ENCODE measurements at regions not wholly inside any gene's neighbourhood (a gene's known extent, or its start where the extent isn't known, plus 50 kb on each side); places are given as distances from the start of the nearest gene placed in this dataset.
"Not testable (repeated sequence)": the region's sequence is repeated elsewhere in the genome, so short reads cannot be mapped to it uniquely, and the experiment has no call there.

DNA sequence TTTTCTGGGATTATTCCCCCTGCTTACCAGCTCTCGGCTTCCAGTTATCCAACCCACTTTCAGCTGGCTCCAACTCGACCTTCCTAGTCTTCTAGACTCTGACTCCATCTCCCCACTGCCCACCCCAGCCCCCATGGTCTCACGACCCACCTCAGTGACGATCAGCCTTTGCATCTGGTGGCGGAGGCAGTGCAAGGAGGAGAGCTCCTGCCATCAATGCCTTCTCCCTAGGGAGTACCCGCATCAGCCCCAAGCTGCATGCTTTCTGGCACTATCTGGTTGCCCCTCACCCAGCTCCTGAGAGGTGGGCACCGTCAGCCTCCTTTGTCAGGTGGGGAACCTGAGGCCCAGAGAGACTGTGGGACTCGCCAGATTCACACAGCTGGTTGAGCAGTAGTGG, 72.6 kb upstream of the RPL38 start:
- ATAC-seq (no peak), DNase-seq (ENCODE audit: low spot score in 2 of 2) (no peak)
- Mint-ChIP-seq H3K9me3 (no peaks in the 10 kb centered on the region), H3K4me3 (no peak overlapping the region), H3K36me3 (no peaks in the 10 kb centered on the region), H3K4me1 (no peaks in the 10 kb centered on the region), H3K27ac (no peak overlapping the region)

DNA sequence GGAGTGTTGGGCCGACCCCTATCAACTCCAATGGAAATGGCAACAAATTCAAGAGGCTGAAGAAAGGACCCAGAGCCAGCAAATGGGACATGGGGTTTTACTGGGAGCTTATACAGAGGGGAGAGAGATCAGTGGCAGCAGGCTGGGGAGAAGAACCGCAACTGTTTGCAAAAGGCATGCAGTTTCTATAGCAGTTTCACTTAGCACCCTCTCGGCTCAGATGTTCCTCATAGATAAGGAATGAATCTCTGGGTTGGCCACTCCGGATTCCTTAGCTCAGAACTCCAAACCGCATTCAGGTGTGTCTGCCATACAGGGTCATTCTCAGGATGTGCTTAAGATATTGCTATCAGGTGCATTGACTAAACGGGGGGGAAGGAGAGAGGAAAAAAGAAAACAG, 71.1 kb upstream of the RPL38 start:
- no peak for DNase-seq (ENCODE audit: low spot score in 2 of 2)
- ATAC-seq = no peak
- no peaks in the 10 kb centered on the region for H3K4me1 Mint-ChIP-seq
- H3K4me3 Mint-ChIP-seq = no peak overlapping the region
- no peaks in the 10 kb centered on the region for H3K9me3 Mint-ChIP-seq
- no peak overlapping the region for H3K27ac Mint-ChIP-seq
- no peaks in the 10 kb centered on the region for H3K36me3 Mint-ChIP-seq

DNA sequence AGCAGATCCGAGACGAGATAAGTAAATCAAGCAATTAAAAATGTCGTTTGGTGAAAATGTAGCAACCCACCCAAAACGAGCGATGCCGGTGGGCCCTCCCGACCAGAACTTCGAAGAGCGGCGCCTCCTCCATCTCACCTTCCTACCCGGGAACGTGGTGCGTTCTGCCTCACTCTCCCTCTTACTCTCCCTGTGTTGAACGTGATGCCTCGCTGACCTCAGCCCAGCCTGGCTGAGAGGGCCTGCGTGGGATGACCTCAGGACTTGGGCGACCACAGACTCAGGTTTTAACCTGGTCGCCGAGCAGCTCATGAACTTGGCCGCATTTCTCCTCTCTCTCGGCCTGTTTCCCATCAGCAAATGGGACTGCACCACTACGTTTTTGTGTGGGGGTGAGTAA, 69.7 kb upstream of the RPL38 start:
- Mint-ChIP-seq H3K36me3 (no peaks in the 10 kb centered on the region), H3K4me3 (no peak overlapping the region), H3K9me3 (no peaks in the 10 kb centered on the region), H3K4me1 (no peaks in the 10 kb centered on the region), H3K27ac (no peak overlapping the region)
- ATAC-seq = no peak
- DNase-seq (ENCODE audit: low spot score in 2 of 2) = no peak

DNA sequence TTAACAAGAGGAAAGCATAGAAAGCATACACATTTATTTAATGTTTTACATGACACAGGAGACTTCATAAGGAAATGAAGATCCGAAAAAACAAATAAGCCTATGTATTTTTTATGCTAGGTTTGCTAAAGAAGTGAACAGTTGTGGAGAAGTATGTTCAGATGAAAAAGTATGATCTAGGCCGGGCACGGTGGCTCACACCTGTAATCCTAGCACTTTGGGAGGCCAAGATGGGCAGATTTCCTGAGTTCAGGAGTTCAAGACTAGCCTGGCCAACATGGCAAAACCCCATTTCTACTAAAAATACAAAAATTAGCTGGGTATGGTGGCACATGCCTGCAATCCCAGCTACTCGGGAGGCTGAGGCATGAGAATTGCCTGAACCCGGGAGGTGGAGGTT, 69.2 kb upstream of the RPL38 start:
- not testable (repeated sequence) for H3K9me3 Mint-ChIP-seq; H3K27ac Mint-ChIP-seq; H3K4me1 Mint-ChIP-seq; ATAC-seq; H3K4me3 Mint-ChIP-seq; DNase-seq (ENCODE audit: low spot score in 2 of 2); H3K36me3 Mint-ChIP-seq

DNA sequence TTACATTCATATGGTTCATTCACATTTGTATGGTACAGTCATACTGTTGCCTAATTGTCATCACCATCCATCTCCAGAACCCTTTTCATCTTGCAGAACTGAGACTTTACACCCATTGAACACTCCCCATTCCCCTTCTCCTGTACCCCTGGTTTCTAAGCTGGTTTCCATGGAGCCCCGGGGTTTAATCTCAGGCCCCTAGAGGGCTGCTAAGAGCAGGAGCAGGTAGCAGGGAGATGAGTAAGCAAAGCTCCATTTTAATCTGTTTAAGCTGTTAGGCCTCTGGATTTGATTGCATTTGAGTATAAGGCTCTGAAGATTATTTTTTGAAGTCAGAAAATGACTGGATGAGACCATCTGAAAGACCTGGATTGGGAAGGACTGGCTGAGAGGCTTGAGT, 68.5 kb upstream of the RPL38 start:
- no peaks in the 10 kb centered on the region for H3K9me3 Mint-ChIP-seq
- H3K4me3 Mint-ChIP-seq = no peak overlapping the region
- ATAC-seq (no peak), DNase-seq (ENCODE audit: low spot score in 2 of 2) (no peak)
- H3K4me1 Mint-ChIP-seq = no peaks in the 10 kb centered on the region
- no peak overlapping the region for H3K27ac Mint-ChIP-seq
- H3K36me3 Mint-ChIP-seq = no peaks in the 10 kb centered on the region

DNA sequence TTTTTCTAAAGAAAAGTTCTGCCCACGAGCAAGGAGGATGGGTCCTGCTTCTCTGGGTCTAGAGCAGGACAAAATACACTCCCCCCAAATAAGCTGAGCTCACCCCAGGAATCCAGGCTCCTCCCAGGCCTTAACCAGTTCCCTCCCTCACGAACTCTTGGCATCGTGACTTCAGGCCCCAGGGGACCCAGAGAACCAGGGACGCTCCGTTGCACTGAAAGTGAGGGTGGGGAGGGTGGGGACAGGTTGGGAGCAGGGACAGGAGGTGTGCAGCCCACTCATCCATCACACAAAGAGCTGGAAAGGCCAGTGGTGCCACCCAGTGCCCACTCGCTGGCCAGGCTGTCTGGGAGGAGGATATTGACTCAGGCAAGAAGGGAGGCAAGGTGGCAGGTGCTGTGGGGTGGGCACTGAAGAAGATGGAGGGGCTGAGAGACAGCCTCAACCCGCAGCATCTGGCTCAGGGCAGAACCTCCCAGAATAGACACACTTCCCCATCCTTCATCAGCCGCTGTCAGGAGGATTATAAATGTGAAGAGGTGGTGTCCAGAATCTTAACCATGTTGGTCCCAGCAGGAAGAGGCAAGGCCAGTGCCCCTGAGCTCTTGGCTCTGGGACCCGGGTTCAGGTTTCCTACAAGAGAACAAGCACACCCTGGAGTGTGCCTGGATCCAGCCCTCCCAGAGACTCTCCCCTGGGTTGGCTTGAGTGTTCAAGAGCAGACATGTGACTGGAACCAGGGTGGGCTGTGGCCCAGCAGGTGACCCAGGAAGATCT, 67.9 kb upstream of the RPL38 start:
- Mint-ChIP-seq H3K4me3 (no peak overlapping the region), H3K9me3 (peaks cover 2% of the 10 kb centered on the region), H3K36me3 (no peaks in the 10 kb centered on the region), H3K27ac (no peak overlapping the region), H3K4me1 (no peaks in the 10 kb centered on the region)
- ATAC-seq (no peak), DNase-seq (ENCODE audit: low spot score in 2 of 2) (no peak)

DNA sequence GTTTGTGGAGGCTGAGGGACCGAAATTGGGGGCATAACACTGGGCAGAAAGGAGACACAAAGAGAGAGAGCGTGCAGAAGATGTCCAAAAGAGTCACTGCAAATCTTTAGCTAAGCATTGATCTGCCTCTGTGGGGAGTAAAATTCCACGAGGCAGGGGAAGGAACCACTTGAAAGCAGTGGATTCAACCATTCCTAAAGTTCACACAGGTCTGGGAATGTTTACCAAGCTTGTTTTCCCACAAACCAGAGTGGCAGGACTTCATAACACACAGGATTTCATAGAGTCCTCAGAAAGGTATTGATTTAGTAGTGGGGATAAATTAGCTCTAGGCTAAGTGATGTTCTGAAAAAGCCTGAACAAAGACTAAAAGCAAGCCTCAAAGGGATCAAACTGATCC, 66.1 kb upstream of the RPL38 start:
- DNase-seq (ENCODE audit: low spot score in 2 of 2) (no peak), ATAC-seq (no peak)
- H3K27ac Mint-ChIP-seq = no peak overlapping the region
- no peaks in the 10 kb centered on the region for H3K36me3 Mint-ChIP-seq
- H3K4me3 Mint-ChIP-seq = no peak overlapping the region
- H3K4me1 Mint-ChIP-seq = no peaks in the 10 kb centered on the region
- H3K9me3 Mint-ChIP-seq = peaks cover 8% of the 10 kb centered on the region

DNA sequence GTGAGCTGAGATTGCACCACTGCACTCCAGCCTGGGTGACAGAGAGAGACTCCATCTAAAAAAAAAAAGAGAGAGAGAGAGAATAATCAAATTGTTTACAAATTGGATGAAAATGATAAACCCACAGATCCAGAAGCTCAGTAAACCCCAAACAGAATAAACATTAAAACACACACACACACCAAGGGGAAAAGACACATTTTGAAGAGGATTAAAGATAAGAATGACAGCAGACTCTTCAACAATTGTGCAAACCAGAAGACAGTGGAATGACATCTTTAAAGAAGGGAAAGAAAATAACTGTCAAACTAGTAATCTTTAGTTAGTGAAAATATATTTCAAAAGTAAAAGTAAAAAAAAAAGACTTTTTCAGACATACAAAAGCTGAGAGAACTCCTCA, 64.4 kb upstream of the RPL38 start:
- ATAC-seq (no peak), DNase-seq (ENCODE audit: low spot score in 2 of 2) (no peak)
- H3K36me3 Mint-ChIP-seq = no peaks in the 10 kb centered on the region
- H3K4me3 Mint-ChIP-seq = no peak overlapping the region
- H3K27ac Mint-ChIP-seq = no peak overlapping the region
- no peaks in the 10 kb centered on the region for H3K4me1 Mint-ChIP-seq
- H3K9me3 Mint-ChIP-seq = peaks cover 18% of the 10 kb centered on the region

DNA sequence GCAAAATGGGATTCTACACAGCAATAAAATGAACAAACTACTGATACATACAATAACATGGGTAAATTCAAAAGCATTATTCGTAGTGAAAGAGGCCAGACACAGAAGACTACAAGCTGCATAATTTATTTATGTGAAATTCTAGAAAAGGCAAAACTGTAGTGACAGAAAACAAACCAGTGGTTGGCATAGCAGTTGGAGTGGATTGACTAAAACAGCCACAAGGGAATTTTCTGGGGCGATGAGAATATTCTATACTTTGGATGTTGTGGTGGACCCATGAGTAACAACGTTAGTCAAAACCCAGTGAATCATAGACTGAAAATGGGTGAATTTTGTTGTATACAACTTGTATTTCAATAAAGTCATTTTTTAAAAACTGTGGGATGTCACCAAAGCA, 63.2 kb upstream of the RPL38 start:
- no peak overlapping the region for H3K27ac Mint-ChIP-seq
- DNase-seq (ENCODE audit: low spot score in 2 of 2) (no peak), ATAC-seq (peak; percentile 71)
- H3K4me3 Mint-ChIP-seq = no peak overlapping the region
- H3K4me1 Mint-ChIP-seq = no peaks in the 10 kb centered on the region
- peaks cover 21% of the 10 kb centered on the region for H3K9me3 Mint-ChIP-seq
- H3K36me3 Mint-ChIP-seq = no peaks in the 10 kb centered on the region

DNA sequence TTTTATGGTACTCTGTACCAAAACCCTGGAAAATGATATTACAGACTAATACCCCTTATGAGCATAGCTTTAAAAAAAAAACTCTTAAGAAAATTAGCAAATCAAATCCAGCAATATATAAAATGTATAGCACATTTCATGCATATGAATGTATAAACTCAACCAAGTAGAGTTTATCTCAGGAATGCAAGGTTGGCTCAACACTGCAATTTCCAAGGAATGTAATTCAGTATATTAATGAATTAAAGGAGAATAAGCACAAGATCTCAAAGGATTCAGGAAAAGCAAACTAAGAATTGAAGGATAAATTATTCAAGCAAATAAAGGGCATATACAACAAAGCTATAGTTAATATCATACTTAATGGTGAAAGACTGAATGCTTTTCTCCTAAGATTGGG, 61.9 kb upstream of the RPL38 start:
- no peaks in the 10 kb centered on the region for H3K4me1 Mint-ChIP-seq
- H3K36me3 Mint-ChIP-seq = no peaks in the 10 kb centered on the region
- peaks cover 21% of the 10 kb centered on the region for H3K9me3 Mint-ChIP-seq
- no peak overlapping the region for H3K27ac Mint-ChIP-seq
- no peak for DNase-seq (ENCODE audit: low spot score in 2 of 2)
- H3K4me3 Mint-ChIP-seq = no peak overlapping the region
- ATAC-seq = no peak

DNA sequence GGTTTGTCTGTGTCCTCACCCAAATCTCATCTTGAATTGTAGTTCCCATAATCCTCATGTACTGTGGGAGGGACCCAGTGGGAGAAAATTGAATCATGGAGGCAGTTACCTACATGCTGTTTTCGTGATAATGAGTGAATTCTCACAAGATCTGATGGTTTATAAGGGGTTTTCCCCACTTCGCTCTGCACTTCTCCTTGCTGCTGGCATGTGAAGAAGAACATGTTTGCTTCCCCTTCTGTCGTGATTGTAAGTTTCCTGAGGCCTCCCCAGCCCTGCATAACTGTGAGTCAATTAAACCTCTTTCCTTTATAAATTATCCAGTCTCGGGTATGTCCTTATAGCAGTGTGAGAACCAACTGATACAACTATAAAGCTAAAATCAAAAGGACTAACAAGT, 60.2 kb upstream of the RPL38 start:
- H3K9me3 Mint-ChIP-seq = peaks cover 21% of the 10 kb centered on the region
- not testable (repeated sequence) for H3K27ac Mint-ChIP-seq; H3K4me3 Mint-ChIP-seq; DNase-seq (ENCODE audit: low spot score in 2 of 2); ATAC-seq; H3K36me3 Mint-ChIP-seq; H3K4me1 Mint-ChIP-seq

DNA sequence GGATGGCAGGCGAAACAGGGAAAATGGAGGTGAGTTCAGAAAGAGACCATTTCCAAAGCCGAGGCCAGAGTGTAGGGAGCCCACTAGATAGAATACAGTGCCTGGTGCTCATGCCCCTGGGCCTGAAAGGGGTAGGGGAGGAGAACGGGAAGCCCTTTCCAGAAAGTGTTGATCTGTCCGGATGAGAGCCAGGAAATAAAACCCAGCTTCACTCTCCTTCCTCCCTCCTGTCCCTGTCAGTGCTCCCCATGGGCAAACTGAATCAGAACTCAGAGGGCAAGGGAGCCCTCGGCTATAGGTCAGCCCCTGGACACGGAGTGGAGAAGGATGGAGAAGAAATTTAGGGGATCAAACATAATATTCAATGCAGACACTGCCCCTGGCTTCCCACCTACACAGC, 57.7 kb upstream of the RPL38 start:
- Mint-ChIP-seq H3K27ac (no peak overlapping the region), H3K4me1 (no peaks in the 10 kb centered on the region), H3K36me3 (no peaks in the 10 kb centered on the region), H3K9me3 (peaks cover 18% of the 10 kb centered on the region), H3K4me3 (no peak overlapping the region)
- no peak for ATAC-seq
- no peak for DNase-seq (ENCODE audit: low spot score in 2 of 2)

DNA sequence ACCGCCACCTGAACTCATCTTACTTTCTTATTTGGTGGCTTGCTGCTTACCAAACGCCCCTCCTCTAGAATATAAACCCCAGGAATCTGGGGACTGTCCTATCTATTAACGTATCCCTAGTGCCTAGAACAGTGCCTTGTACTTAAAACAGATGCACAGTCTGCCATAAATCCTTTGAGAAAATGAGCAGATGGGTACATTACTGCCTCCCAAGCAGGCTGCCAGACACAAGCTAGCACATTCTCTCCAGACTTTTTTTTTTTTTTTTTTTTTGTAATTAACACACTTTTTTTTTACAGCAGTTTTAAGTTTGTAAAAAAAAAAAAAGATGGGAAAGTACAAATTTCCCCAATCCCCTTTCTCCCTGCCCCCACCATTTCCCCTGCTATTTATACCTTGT, 57.3 kb upstream of the RPL38 start:
- peaks cover 17% of the 10 kb centered on the region for H3K9me3 Mint-ChIP-seq
- DNase-seq (ENCODE audit: low spot score in 2 of 2) (no peak), ATAC-seq (no peak)
- H3K4me3 Mint-ChIP-seq = no peak overlapping the region
- H3K27ac Mint-ChIP-seq = no peak overlapping the region
- no peaks in the 10 kb centered on the region for H3K4me1 Mint-ChIP-seq
- no peaks in the 10 kb centered on the region for H3K36me3 Mint-ChIP-seq

DNA sequence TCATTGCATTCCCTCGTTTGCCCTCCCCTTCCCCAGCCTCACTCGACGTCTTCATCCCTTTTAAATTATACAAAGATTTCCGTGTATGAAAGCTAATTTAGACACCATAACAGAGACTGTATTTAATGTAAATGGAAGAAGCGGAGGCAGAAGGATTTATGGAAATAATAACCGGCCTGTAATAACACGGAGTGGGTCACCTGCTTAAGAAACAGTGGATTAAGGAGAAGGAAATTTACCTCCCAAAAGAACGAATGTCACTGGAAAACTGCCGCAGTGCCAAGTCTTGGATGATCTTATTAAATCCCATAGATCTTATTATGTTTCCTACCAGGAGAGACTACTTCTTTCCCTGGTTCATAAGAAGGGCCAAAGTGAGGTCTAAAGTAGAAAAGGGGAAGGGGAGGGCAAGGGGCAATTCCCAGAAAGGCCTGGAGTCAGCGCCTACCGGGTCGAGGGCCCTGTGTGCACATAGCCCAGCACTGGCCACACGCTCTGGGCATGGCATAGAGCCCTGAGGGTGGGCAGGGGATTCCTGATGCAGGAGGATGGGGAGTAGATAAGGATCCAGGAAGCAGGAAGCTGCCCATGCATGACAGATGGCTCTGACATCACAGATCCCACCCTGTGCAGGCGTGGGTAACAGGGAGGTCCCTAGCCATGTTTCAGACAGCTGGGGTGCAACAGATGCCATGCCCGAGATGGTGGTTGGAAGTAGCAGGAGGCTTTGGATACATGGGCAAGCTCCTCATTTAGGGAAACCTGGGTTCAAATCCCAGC, 56.2 kb upstream of the RPL38 start:
- peaks cover 15% of the 10 kb centered on the region for H3K9me3 Mint-ChIP-seq
- H3K4me3 Mint-ChIP-seq = no peak overlapping the region
- DNase-seq (ENCODE audit: low spot score in 2 of 2) (no peak), ATAC-seq (no peak)
- H3K27ac Mint-ChIP-seq = no peak overlapping the region
- no peaks in the 10 kb centered on the region for H3K36me3 Mint-ChIP-seq
- H3K4me1 Mint-ChIP-seq = no peaks in the 10 kb centered on the region

DNA sequence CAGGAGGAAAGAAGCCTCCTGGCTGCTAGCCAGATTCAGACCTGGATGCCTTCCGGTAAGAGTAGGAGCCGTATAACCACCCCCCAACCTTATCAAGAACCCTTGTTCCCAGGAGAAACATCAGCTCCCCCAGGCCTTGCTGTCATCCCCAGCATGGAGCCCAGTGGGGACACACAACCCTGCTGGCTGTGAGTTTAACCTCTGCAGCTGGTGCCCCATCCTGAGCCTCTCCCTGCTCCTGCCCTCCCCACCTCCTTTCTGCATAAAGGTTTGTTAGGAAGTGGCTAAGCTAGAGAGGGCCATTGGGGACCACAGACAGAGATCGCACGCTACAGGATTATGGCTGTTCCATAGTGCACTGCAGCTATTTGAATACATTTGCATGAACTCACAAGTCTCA, 55.5 kb upstream of the RPL38 start:
- no peak overlapping the region for H3K4me3 Mint-ChIP-seq
- H3K27ac Mint-ChIP-seq = no peak overlapping the region
- no peak for DNase-seq (ENCODE audit: low spot score in 2 of 2)
- ATAC-seq = no peak
- no peaks in the 10 kb centered on the region for H3K4me1 Mint-ChIP-seq
- H3K9me3 Mint-ChIP-seq = peaks cover 9% of the 10 kb centered on the region
- H3K36me3 Mint-ChIP-seq = no peaks in the 10 kb centered on the region

DNA sequence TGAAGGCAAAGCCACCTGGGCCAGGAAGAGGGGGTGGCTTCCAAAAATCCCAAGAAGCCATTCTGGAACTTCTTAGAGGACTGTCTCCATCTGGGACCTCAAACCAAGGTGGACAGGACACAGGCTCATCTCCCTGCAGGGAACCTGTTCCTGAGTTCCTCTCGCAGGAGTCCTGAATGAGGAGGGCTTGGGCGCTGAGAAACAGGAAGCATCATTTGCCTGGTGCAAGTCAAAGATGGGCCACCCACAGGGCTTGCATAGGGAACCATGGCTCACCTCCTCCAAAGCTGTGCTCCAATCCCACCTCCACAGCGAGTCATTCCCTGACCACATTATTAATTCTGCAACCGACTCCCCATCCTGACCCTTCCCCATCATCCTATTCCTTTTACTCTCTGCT, 55.0 kb upstream of the RPL38 start:
- DNase-seq (ENCODE audit: low spot score in 2 of 2) (no peak), ATAC-seq (no peak)
- Mint-ChIP-seq H3K4me3 (no peak overlapping the region), H3K36me3 (no peaks in the 10 kb centered on the region), H3K4me1 (no peaks in the 10 kb centered on the region), H3K27ac (no peak overlapping the region), H3K9me3 (peaks cover 7% of the 10 kb centered on the region)
